WTC11 (cell line): ENCODE measurements at regions not wholly inside any gene's neighbourhood (a gene's known extent, or its start where the extent isn't known, plus 50 kb on each side); places are given as distances from the start of the nearest gene placed in this dataset.

Experiments used
- FOXJ3 ChIP-seq: sonication (generic); formaldehyde crosslinking; IDR thresholded peaks from 2 replicates; pipeline ENCODE4 v1.9.0; 2021; ENCODE audit warnings: missing genetic modification reagents, mild to moderate bottlenecking, borderline replicate concordance
- NR3C1 ChIP-seq: sonication (generic); formaldehyde crosslinking; conservative IDR thresholded peaks from 2 replicates; pipeline ENCODE4 v1.8.1; 2023; ENCODE audit warnings: low read depth, mild to moderate bottlenecking, missing genetic modification reagents
- PRDM15 ChIP-seq: sonication (generic); formaldehyde crosslinking; IDR thresholded peaks from 2 replicates; pipeline ENCODE4 v1.8.0; 2022; ENCODE audit warnings: missing genetic modification reagents
- TP53 ChIP-seq: sonication (generic); formaldehyde crosslinking; IDR thresholded peaks from 2 replicates; pipeline ENCODE4 v1.8.1; 2023; ENCODE audit warnings: mild to moderate bottlenecking, missing genetic modification reagents
- ZNF232 ChIP-seq: sonication (generic); formaldehyde crosslinking; IDR thresholded peaks from 2 replicates; pipeline ENCODE4 v1.8.0; 2022; ENCODE audit warnings: mild to moderate bottlenecking, missing genetic modification reagents
- ZNF263 ChIP-seq: sonication (generic); formaldehyde crosslinking; IDR thresholded peaks from 2 replicates; pipeline ENCODE4 v1.8.1; 2022; ENCODE audit warnings: low read depth, mild to moderate bottlenecking, moderate library complexity, missing genetic modification reagents
- TF ChIP-seq, protein P1 (sequence below): fragments of 200-600 bp; IDR thresholded peaks from 2 replicates; pipeline ENCODE4 v1.8.0; 2022; ENCODE audit warnings: antibody characterized with exemption
- TF ChIP-seq, protein P2 (sequence below): sonication (generic); formaldehyde crosslinking; IDR thresholded peaks from 2 replicates; pipeline ENCODE4 v1.8.1; 2023; ENCODE audit warnings: mild to moderate bottlenecking, missing genetic modification reagents, moderate library complexity

GRCh38 chr5:54676481-54677340, 159.2 kb downstream of the SNX18 start:
- no peak for TF ChIP-seq NR3C1 (CRISPR knock-in tag)
- TF ChIP-seq, protein P1, sequence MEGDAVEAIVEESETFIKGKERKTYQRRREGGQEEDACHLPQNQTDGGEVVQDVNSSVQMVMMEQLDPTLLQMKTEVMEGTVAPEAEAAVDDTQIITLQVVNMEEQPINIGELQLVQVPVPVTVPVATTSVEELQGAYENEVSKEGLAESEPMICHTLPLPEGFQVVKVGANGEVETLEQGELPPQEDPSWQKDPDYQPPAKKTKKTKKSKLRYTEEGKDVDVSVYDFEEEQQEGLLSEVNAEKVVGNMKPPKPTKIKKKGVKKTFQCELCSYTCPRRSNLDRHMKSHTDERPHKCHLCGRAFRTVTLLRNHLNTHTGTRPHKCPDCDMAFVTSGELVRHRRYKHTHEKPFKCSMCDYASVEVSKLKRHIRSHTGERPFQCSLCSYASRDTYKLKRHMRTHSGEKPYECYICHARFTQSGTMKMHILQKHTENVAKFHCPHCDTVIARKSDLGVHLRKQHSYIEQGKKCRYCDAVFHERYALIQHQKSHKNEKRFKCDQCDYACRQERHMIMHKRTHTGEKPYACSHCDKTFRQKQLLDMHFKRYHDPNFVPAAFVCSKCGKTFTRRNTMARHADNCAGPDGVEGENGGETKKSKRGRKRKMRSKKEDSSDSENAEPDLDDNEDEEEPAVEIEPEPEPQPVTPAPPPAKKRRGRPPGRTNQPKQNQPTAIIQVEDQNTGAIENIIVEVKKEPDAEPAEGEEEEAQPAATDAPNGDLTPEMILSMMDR = no peak
- TF ChIP-seq, protein P2, sequence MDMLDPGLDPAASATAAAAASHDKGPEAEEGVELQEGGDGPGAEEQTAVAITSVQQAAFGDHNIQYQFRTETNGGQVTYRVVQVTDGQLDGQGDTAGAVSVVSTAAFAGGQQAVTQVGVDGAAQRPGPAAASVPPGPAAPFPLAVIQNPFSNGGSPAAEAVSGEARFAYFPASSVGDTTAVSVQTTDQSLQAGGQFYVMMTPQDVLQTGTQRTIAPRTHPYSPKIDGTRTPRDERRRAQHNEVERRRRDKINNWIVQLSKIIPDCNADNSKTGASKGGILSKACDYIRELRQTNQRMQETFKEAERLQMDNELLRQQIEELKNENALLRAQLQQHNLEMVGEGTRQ (CRISPR knock-in tag) = no peak
- TF ChIP-seq PRDM15 (CRISPR knock-in tag) = no peak
- no peak for TF ChIP-seq FOXJ3 (CRISPR knock-in tag)
- no peak for TF ChIP-seq ZNF263 (CRISPR knock-in tag)
- no peak for TF ChIP-seq ZNF232 (CRISPR knock-in tag)
- TF ChIP-seq TP53 (CRISPR knock-in tag) = no peak
